ENCODE measurements at regions not wholly inside any gene's neighbourhood (a gene's known extent, or its start where the extent isn't known, plus 50 kb on each side); places are given as distances from the start of the nearest gene placed in this dataset.

- DNase-seq (ENCODE audit: low spot score in 2 of 2) = no peak
- no peaks in the 10 kb centered on the region for H3K9me3 Mint-ChIP-seq
- H3K4me1 Mint-ChIP-seq = peaks cover 3% of the 10 kb centered on the region
- H3K36me3 Mint-ChIP-seq = no peaks in the 10 kb centered on the region
- no peak for ATAC-seq (ENCODE audit: low read depth)
- H3K4me3 Mint-ChIP-seq = no peak overlapping the region
- peaks cover 18% of the 10 kb centered on the region for H3K27me3 Mint-ChIP-seq
- H3K27ac Mint-ChIP-seq = no peak overlapping the region
Observed at GRCh38 chr18:8480506-8481328, 128.5 kb upstream of the RAB12 start.

GRCh38 chr18:8484951-8485350 lies 124.3 kb upstream of the RAB12 start:
- Mint-ChIP-seq H3K4me1 (no peaks in the 10 kb centered on the region), H3K4me3 (no peak overlapping the region), H3K27ac (no peak overlapping the region), H3K27me3 (peaks cover 6% of the 10 kb centered on the region), H3K9me3 (no peaks in the 10 kb centered on the region), H3K36me3 (no peaks in the 10 kb centered on the region)
- DNase-seq (ENCODE audit: low spot score in 2 of 2) = no peak
- no peak for ATAC-seq (ENCODE audit: low read depth)

- ATAC-seq (ENCODE audit: low read depth) (no peak), DNase-seq (ENCODE audit: low spot score in 2 of 2) (no peak)
- H3K27me3 Mint-ChIP-seq = peaks cover 9% of the 10 kb centered on the region
- peaks cover 2% of the 10 kb centered on the region for H3K9me3 Mint-ChIP-seq
- H3K27ac Mint-ChIP-seq = no peak overlapping the region
- no peaks in the 10 kb centered on the region for H3K36me3 Mint-ChIP-seq
- H3K4me1 Mint-ChIP-seq = no peaks in the 10 kb centered on the region
- H3K4me3 Mint-ChIP-seq = no peak overlapping the region
Observed at GRCh38 chr18:8489761-8490160, 119.5 kb upstream of the RAB12 start.

GRCh38 chr18:8491516-8491915 lies 117.7 kb upstream of the RAB12 start:
- no peak for DNase-seq (ENCODE audit: low spot score in 2 of 2)
- H3K27me3 Mint-ChIP-seq = peaks cover 13% of the 10 kb centered on the region
- H3K27ac Mint-ChIP-seq = no peak overlapping the region
- H3K36me3 Mint-ChIP-seq = no peaks in the 10 kb centered on the region
- H3K9me3 Mint-ChIP-seq = peaks cover 2% of the 10 kb centered on the region
- H3K4me1 Mint-ChIP-seq = no peaks in the 10 kb centered on the region
- H3K4me3 Mint-ChIP-seq = no peak overlapping the region
- ATAC-seq (ENCODE audit: low read depth) = no peak

GRCh38 chr18:8493141-8493540 lies 116.1 kb upstream of the RAB12 start:
- ATAC-seq (ENCODE audit: low read depth) (no peak), DNase-seq (ENCODE audit: low spot score in 2 of 2) (no peak)
- Mint-ChIP-seq H3K27ac (no peak overlapping the region), H3K36me3 (no peaks in the 10 kb centered on the region), H3K27me3 (peaks cover 13% of the 10 kb centered on the region), H3K4me1 (no peaks in the 10 kb centered on the region), H3K4me3 (no peak overlapping the region), H3K9me3 (peaks cover 3% of the 10 kb centered on the region)

DNA sequence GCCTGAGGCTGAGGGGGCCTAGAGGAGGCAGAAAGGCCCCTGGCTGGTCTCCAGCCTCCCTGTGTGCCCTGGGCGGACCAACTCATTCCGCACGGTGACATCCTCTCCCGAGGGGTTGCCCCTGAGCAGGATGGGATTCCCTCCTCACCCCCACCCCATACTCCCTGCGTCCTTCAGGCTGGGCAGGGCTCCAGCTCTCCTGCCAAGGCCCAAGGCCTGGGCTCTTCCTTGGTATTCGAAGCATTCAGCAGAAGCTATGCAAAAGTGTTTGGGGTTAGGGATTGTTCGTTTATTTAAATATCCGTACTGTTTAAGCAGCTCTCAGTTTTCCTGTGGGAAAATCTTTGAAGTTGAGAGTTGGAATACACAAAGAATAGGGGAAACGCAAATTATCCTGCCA lies 113.1 kb upstream of the RAB12 start:
- Mint-ChIP-seq H3K4me1 (no peaks in the 10 kb centered on the region), H3K36me3 (no peaks in the 10 kb centered on the region), H3K4me3 (no peak overlapping the region), H3K27me3 (peaks cover 17% of the 10 kb centered on the region), H3K9me3 (peaks cover 3% of the 10 kb centered on the region), H3K27ac (no peak overlapping the region)
- DNase-seq (ENCODE audit: low spot score in 2 of 2) = no peak
- no peak for ATAC-seq (ENCODE audit: low read depth)

GRCh38 chr18:8498905-8499304 lies 110.3 kb upstream of the RAB12 start:
- no peak for DNase-seq (ENCODE audit: low spot score in 2 of 2)
- peaks cover 16% of the 10 kb centered on the region for H3K27me3 Mint-ChIP-seq
- ATAC-seq (ENCODE audit: low read depth) = no peak
- no peak overlapping the region for H3K4me3 Mint-ChIP-seq
- peaks cover 3% of the 10 kb centered on the region for H3K9me3 Mint-ChIP-seq
- H3K4me1 Mint-ChIP-seq = no peaks in the 10 kb centered on the region
- H3K27ac Mint-ChIP-seq = no peak overlapping the region
- no peaks in the 10 kb centered on the region for H3K36me3 Mint-ChIP-seq

GRCh38 chr18:8499810-8500675 lies 109.2 kb upstream of the RAB12 start:
- H3K9me3 Mint-ChIP-seq = peaks cover 3% of the 10 kb centered on the region
- H3K36me3 Mint-ChIP-seq = no peaks in the 10 kb centered on the region
- peaks cover 21% of the 10 kb centered on the region for H3K27me3 Mint-ChIP-seq
- H3K4me1 Mint-ChIP-seq = no peaks in the 10 kb centered on the region
- no peak overlapping the region for H3K4me3 Mint-ChIP-seq
- no peak for DNase-seq (ENCODE audit: low spot score in 2 of 2)
- no peak overlapping the region for H3K27ac Mint-ChIP-seq
- ATAC-seq (ENCODE audit: low read depth) = no peak

DNA sequence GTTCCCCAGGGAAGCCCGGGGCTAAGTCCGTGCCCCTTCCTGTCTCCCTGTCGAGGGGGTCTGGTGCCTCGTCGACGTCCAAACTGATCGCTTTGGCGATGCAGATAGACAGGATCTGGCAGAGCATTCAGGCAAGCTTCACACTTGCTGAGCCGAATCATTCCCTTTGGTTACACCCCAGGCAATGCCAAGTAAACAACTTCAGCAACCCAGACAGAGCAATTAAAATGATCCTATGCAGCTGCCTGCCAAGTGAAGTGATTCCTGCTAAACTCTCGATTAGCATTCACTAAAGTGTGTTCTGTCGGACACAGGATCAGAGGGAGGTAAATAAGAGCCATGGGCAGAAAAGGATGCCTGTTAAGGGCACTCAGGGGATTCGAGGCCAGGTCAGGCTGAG lies 108.2 kb upstream of the RAB12 start:
- ATAC-seq (ENCODE audit: low read depth) (no peak), DNase-seq (ENCODE audit: low spot score in 2 of 2) (no peak)
- Mint-ChIP-seq H3K4me1 (no peaks in the 10 kb centered on the region), H3K4me3 (no peak overlapping the region), H3K9me3 (peaks cover 3% of the 10 kb centered on the region), H3K27me3 (peaks cover 18% of the 10 kb centered on the region), H3K36me3 (no peaks in the 10 kb centered on the region), H3K27ac (no peak overlapping the region)

DNA sequence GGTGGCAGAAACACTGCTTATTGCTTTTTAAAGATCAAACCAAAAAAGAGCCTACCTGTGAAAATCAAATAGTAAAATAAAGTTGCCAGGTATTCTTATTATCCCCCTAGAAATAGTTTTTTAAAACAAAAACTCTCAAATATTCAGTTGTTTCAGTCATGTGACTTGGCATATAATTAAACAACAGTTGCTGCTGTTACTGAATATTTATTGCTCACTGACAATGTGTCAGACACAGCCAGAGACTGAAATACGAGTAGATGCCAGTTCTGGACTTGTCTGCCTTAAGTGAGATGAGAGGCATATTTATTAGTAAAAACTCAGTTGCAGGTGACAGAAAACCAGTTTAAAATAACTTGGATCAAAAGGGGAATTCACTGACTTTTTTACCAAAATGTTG lies 106.0 kb upstream of the RAB12 start:
- Mint-ChIP-seq H3K9me3 (peaks cover 1% of the 10 kb centered on the region), H3K4me1 (no peaks in the 10 kb centered on the region), H3K27me3 (peaks cover 20% of the 10 kb centered on the region), H3K36me3 (no peaks in the 10 kb centered on the region), H3K4me3 (no peak overlapping the region), H3K27ac (no peak overlapping the region)
- no peak for DNase-seq (ENCODE audit: low spot score in 2 of 2)
- no peak for ATAC-seq (ENCODE audit: low read depth)

DNA sequence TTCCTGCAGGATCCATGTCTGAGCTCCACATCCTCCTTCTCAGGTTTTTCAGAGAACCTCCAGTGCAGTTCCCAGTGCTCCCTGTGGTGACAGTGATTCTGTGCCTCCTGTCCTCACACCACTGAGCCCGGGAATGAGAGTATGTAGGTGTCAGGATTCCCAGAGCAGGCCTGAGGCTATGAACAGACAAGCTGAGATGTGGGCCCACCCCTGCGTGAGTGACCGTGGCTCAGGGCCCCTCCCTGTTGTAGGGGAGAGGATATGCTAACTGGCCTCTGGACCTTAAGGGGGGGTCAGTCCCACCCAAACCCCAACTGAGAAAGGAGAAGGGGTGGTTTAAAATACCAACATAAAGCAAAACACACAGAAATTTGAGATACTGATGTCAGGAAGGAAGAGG lies 104.8 kb upstream of the RAB12 start:
- DNase-seq (ENCODE audit: low spot score in 2 of 2) = no peak
- Mint-ChIP-seq H3K9me3 (no peaks in the 10 kb centered on the region), H3K4me3 (no peak overlapping the region), H3K36me3 (no peaks in the 10 kb centered on the region), H3K27ac (no peak overlapping the region), H3K4me1 (no peaks in the 10 kb centered on the region), H3K27me3 (peaks cover 21% of the 10 kb centered on the region)
- no peak for ATAC-seq (ENCODE audit: low read depth)

DNA sequence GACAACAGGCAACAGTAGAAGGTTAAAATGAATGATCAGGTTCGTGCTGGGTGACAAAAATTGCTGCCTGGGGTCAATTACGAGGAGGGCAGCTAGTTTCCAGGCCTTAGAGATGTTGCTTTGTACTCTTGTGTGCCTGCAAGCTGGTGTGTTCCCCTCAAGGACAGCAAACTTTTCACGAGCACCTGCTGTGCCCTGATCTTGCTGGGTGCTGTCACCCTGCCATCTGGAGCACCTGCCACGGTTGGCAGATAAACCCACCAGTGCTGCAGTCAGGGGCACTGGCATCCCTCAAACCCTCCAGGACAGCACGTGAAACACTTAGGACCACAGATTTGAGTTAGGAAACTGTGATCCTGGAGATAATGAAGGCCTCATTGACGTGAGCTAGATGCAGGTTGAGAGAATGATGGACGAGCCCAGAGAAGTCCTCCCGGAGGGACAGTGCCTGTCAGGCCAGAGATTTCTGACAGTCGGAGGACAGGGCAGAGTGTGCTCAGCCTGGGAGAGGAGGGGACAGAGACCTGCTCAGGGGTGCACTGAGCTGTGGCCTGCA lies 104.3 kb upstream of the RAB12 start:
- H3K4me1 Mint-ChIP-seq = no peaks in the 10 kb centered on the region
- H3K36me3 Mint-ChIP-seq = no peaks in the 10 kb centered on the region
- no peak for ATAC-seq (ENCODE audit: low read depth)
- DNase-seq (ENCODE audit: low spot score in 2 of 2) = no peak
- H3K9me3 Mint-ChIP-seq = no peaks in the 10 kb centered on the region
- no peak overlapping the region for H3K4me3 Mint-ChIP-seq
- no peak overlapping the region for H3K27ac Mint-ChIP-seq
- peaks cover 21% of the 10 kb centered on the region for H3K27me3 Mint-ChIP-seq

- H3K4me3 Mint-ChIP-seq = no peak overlapping the region
- DNase-seq (ENCODE audit: low spot score in 2 of 2) (no peak), ATAC-seq (ENCODE audit: low read depth) (no peak)
- no peaks in the 10 kb centered on the region for H3K36me3 Mint-ChIP-seq
- no peaks in the 10 kb centered on the region for H3K4me1 Mint-ChIP-seq
- no peak overlapping the region for H3K27ac Mint-ChIP-seq
- H3K27me3 Mint-ChIP-seq = peaks cover 16% of the 10 kb centered on the region
- H3K9me3 Mint-ChIP-seq = no peaks in the 10 kb centered on the region
Observed at GRCh38 chr18:8506251-8507049, 102.8 kb upstream of the RAB12 start.

GRCh38 chr18:8507361-8507760 lies 101.9 kb upstream of the RAB12 start:
- DNase-seq (ENCODE audit: low spot score in 2 of 2) (no peak), ATAC-seq (ENCODE audit: low read depth) (no peak)
- no peaks in the 10 kb centered on the region for H3K4me1 Mint-ChIP-seq
- H3K4me3 Mint-ChIP-seq = no peak overlapping the region
- H3K27me3 Mint-ChIP-seq = peaks cover 14% of the 10 kb centered on the region
- H3K9me3 Mint-ChIP-seq = no peaks in the 10 kb centered on the region
- no peak overlapping the region for H3K27ac Mint-ChIP-seq
- H3K36me3 Mint-ChIP-seq = no peaks in the 10 kb centered on the region

Data from memory B cell (primary cell).